BLaER1 (cell line): ENCODE measurements at regions not wholly inside any gene's neighbourhood (a gene's known extent, or its start where the extent isn't known, plus 50 kb on each side); places are given as distances from the start of the nearest gene placed in this dataset.

ENCODE experiments used
- H3K27ac ChIP-seq: shearing (Covaris generic); formaldehyde crosslinking; 2 replicates; pipeline ENCODE4 v1.8.1; 2022
- H3K27me3 ChIP-seq: shearing (Covaris generic); formaldehyde crosslinking; 2 replicates; pipeline ENCODE4 v1.8.1; 2022
- H3K36me3 ChIP-seq: shearing (Covaris generic); formaldehyde crosslinking; 2 replicates; pipeline ENCODE4 v1.8.1; 2022
- H3K4me1 ChIP-seq: shearing (Covaris generic); formaldehyde crosslinking; 2 replicates; pipeline ENCODE4 v1.8.1; 2022
- H3K4me2 ChIP-seq: shearing (Covaris generic); formaldehyde crosslinking; 2 replicates; pipeline ENCODE4 v1.8.1; 2022
- H3K4me3 ChIP-seq: shearing (Covaris generic); formaldehyde crosslinking; 2 replicates; pipeline ENCODE4 v1.8.1; 2022
- H3K9ac ChIP-seq: shearing (Covaris generic); formaldehyde crosslinking; 2 replicates; pipeline ENCODE4 v1.8.1; 2022
- H3K9me3 ChIP-seq: shearing (Covaris generic); formaldehyde crosslinking; 2 replicates; pipeline ENCODE4 v1.8.1; 2022
- H4K20me1 ChIP-seq: shearing (Covaris generic); formaldehyde crosslinking; 2 replicates; pipeline ENCODE4 v1.8.1; 2022
- Cebpa-rat ChIP-seq: shearing (Covaris generic); IDR thresholded peaks from 2 replicates; pipeline ENCODE4 v1.8.1; 2022

DNA sequence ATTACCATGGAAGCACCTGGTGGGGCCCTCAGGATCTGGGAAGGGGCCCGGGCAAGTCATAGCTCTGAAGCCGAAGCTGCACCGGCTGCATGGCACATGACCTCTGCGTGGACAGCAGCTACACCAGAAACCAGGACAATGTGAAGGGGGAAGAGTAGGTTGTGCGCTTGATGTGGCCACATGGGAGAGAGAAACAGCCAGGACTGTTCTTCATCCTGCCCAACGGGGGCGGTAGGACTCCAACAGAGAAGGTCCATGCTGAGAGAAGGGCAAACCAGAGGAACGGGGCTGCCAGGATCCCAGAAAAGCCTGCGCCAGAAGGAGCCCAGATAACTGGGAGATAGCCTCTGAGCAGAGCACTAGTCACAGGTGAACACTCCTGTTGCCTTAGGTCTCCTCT is 54.9 kb upstream of the PRR20G start:
- Histone ChIP-seq H3K4me1 (no peaks in the 10 kb centered on the region), H3K9me3 (peaks cover 2% of the 10 kb centered on the region; the same call in 1 of the 2 replicates), H3K27me3 (no peaks in the 10 kb centered on the region), H3K9ac (no peak overlapping the region), H3K27ac (no peak overlapping the region), H4K20me1 (no peaks in the 10 kb centered on the region), H3K4me3 (no peak overlapping the region), H3K4me2 (no peak overlapping the region), H3K36me3 (no peaks in the 10 kb centered on the region)
- no peak for TF ChIP-seq Cebpa-rat

DNA sequence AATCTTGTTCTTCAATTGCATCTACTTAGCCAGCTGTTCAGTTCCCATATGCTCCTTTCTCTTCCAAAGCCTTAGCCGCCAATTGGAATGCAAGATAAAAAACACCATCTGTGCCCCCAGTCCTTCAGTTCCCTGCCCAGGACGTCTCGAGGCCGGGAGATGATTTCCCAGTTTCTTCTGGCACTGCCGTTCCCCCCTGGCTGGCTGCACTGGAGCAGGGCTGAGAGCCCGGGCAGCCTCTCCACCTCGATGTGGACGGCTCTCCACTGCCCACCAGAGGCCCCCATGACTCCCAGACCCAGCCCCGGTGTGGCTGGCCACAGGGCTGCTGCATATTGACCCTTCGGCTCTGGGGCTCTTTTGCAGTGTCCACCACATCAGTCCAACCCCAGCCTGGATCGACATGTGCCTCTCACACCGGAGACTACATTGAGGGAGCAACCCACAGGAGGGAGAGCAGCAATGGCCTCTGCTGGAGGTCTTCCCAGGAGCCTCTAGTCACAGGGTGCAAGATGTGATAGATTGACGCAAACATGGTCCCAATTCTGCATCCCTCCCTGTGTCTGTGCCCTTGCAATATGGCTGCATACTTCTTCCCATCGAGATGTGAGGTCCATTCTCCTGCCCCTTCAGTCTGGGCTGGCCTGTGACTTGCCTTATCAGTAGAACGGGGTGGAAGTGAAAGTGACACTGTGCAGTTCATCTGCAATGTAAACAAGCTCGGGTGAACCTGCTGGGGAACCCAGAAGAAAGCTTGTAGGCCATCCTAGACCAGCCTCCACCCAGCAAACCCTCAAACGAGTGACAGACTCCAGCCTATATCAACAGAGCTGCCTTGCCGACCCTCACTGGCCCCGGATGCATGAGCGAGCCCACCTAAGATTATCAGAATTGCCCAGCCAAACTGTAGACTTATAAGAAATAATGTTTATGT is 52.3 kb upstream of the PRR20G start:
- Histone ChIP-seq H4K20me1 (no peaks in the 10 kb centered on the region), H3K27ac (no peak overlapping the region), H3K9me3 (no peaks in the 10 kb centered on the region), H3K4me1 (no peaks in the 10 kb centered on the region), H3K4me3 (no peak overlapping the region), H3K9ac (no peak overlapping the region), H3K4me2 (no peak overlapping the region), H3K27me3 (no peaks in the 10 kb centered on the region), H3K36me3 (no peaks in the 10 kb centered on the region)
- TF ChIP-seq Cebpa-rat: no peak

GRCh38 chr3:127339016-127339415 is 51.2 kb upstream of the PRR20G start:
- no peak for TF ChIP-seq Cebpa-rat
- peaks cover 5% of the 10 kb centered on the region; the same call in 1 of the 2 replicates for H3K9me3 ChIP-seq
- no peak overlapping the region for H3K4me3 ChIP-seq
- H3K4me1 ChIP-seq: no peaks in the 10 kb centered on the region
- no peaks in the 10 kb centered on the region for H3K27me3 ChIP-seq
- H3K9ac ChIP-seq: no peak overlapping the region
- no peaks in the 10 kb centered on the region for H3K36me3 ChIP-seq
- H4K20me1 ChIP-seq: no peaks in the 10 kb centered on the region
- H3K4me2 ChIP-seq: no peak overlapping the region
- no peak overlapping the region for H3K27ac ChIP-seq

DNA sequence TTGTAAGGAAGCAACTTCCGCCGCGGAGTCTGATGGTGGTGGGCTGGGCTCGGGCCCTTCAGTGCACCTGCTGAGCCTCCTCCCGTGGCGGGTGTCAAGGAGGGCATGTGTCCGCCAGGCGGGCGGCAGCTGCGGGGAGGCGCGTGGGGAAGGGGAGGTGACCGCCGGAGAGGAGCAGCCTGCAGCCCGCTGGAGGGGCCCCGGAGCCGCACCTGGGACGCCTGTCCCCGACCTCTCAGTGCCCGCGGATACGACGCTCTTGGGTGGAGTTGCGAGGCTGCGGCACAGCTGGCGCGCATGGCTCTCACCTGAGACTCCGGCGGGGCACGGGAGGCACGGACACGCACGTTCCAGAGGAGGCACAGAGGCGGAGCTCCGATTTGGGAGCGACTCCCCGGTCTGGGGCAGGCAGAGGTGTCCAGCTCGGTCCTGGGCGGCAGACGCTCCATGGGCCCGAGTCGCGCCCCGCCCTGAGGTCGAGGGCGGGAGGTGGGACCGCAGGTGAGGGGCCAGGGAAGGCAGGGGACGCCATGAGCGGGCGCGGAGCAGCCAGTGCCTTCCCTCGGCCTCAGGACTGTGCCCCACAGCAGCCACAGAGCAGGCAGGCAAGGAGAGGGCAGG is 50.2 kb upstream of the PRR20G start:
- no peak overlapping the region for H3K9ac ChIP-seq
- H3K27me3 ChIP-seq: no peaks in the 10 kb centered on the region

More for the DNA sequence above, 50.2 kb upstream of the PRR20G start:
- no peak overlapping the region for H3K4me2 ChIP-seq
- no peak overlapping the region for H3K4me3 ChIP-seq
- peaks cover 12% of the 10 kb centered on the region; the same call in 1 of the 2 replicates for H3K9me3 ChIP-seq
- no peak for TF ChIP-seq Cebpa-rat
- no peaks in the 10 kb centered on the region for H3K4me1 ChIP-seq
- H4K20me1 ChIP-seq: no peaks in the 10 kb centered on the region
- H3K27ac ChIP-seq: no peak overlapping the region
- H3K36me3 ChIP-seq: no peaks in the 10 kb centered on the region
